ENCODE measurements at regions not wholly inside any gene's neighbourhood (a gene's known extent, or its start where the extent isn't known, plus 50 kb on each side); places are given as distances from the start of the nearest gene placed in this dataset.

GRCh38 chr2:196568506-196568905, 71.0 kb upstream of the CCDC150 start:
- TF ChIP-seq POLR2AphosphoS5 (IDR thresholded peaks at IDR 0.05) (no peak), EP300 (IDR thresholded peaks at IDR 0.05; ENCODE audit: low read depth) (no peak), POLR2A (IDR thresholded peaks at IDR 0.05) (no peak)
- TF ChIP-seq, protein P1, sequence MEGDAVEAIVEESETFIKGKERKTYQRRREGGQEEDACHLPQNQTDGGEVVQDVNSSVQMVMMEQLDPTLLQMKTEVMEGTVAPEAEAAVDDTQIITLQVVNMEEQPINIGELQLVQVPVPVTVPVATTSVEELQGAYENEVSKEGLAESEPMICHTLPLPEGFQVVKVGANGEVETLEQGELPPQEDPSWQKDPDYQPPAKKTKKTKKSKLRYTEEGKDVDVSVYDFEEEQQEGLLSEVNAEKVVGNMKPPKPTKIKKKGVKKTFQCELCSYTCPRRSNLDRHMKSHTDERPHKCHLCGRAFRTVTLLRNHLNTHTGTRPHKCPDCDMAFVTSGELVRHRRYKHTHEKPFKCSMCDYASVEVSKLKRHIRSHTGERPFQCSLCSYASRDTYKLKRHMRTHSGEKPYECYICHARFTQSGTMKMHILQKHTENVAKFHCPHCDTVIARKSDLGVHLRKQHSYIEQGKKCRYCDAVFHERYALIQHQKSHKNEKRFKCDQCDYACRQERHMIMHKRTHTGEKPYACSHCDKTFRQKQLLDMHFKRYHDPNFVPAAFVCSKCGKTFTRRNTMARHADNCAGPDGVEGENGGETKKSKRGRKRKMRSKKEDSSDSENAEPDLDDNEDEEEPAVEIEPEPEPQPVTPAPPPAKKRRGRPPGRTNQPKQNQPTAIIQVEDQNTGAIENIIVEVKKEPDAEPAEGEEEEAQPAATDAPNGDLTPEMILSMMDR (IDR thresholded peaks at IDR 0.05), result no peak
- in situ Hi-C loops (cut with MboI; ENCODE audit: low pct_ligation_motif_present in 1 of 4, low pct_unique_long_range_greater_than_20kb in 1 of 4, low sequenced_read_pairs in 3 of 4), result no loop called here

GRCh38 chr2:196584903-196585302, 54.6 kb upstream of the CCDC150 start:
- Histone ChIP-seq H3K9me3 (no peaks in the 10 kb centered on the region), H3K4me1 (no peaks in the 10 kb centered on the region), H3K27me3 (peaks cover 11% of the 10 kb centered on the region), H3K4me3 (no peak overlapping the region), H3K36me3 (no peaks in the 10 kb centered on the region), H3K27ac (no peak overlapping the region)
- WGBS, 2 donors (ENCODE audit: low coverage in 1 of 2), result 44 to 53% methylated on average over 1 of the region's 1 CpG
- DNase-seq, result no peak
- intact Hi-C loops (cut with DNase I; ENCODE audit: low total_unique reads), result no loop called here
- TF ChIP-seq, protein P1 (IDR thresholded peaks at IDR 0.05), result no peak
- TF ChIP-seq POLR2AphosphoS5 (IDR thresholded peaks at IDR 0.05), result no peak
- TF ChIP-seq EP300 (IDR thresholded peaks at IDR 0.05; ENCODE audit: low read depth), result no peak
- TF ChIP-seq POLR2A (IDR thresholded peaks at IDR 0.05), result no peak
- in situ Hi-C loops (cut with MboI; ENCODE audit: low pct_ligation_motif_present in 1 of 4, low pct_unique_long_range_greater_than_20kb in 1 of 4, low sequenced_read_pairs in 3 of 4), result no loop called here

More at GRCh38 chr2:196568506-196568905, 71.0 kb upstream of the CCDC150 start:
- Histone ChIP-seq H3K27me3 (no peaks in the 10 kb centered on the region), H3K36me3 (no peaks in the 10 kb centered on the region), H3K4me1 (no peaks in the 10 kb centered on the region), H3K9me3 (no peaks in the 10 kb centered on the region), H3K4me3 (no peak overlapping the region), H3K27ac (no peak overlapping the region)
- intact Hi-C loops (cut with DNase I; ENCODE audit: low total_unique reads), result no loop called here
- 83 to 96% methylated on average over 4 to 6 of the region's 6 CpGs for WGBS, 2 donors (ENCODE audit: low coverage in 1 of 2)
- no peak for DNase-seq

DNA sequence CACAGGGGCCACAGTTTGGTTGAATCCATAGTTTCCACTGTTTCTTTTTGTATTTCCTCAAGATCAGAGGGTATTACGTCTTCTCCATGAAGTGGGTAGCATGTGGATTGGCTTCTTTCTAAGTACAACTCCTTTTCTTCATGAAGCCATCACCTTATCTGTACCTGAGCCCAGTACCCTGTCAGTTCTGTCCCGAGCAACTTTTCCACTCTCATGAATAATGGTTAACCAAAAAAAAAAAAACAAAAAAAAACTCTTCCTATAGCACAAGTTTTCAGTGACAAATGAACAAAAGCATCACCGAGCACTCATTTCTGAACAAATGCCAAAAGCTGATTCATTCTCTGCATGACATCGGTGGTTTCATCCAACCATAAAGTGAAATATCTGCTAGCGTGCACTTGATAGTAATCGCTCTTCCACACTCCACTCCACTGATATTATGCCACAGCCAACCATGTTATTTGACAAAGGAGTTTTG, 53.0 kb upstream of the CCDC150 start:
- in situ Hi-C loops (cut with MboI; ENCODE audit: low pct_ligation_motif_present in 1 of 4, low pct_unique_long_range_greater_than_20kb in 1 of 4, low sequenced_read_pairs in 3 of 4), result no loop called here
- TF ChIP-seq EP300 (IDR thresholded peaks at IDR 0.05; ENCODE audit: low read depth) (no peak), POLR2A (IDR thresholded peaks at IDR 0.05) (no peak), POLR2AphosphoS5 (IDR thresholded peaks at IDR 0.05) (no peak)
- TF ChIP-seq, protein P1 (IDR thresholded peaks at IDR 0.05), result no peak
- DNase-seq, result no peak

DNA sequence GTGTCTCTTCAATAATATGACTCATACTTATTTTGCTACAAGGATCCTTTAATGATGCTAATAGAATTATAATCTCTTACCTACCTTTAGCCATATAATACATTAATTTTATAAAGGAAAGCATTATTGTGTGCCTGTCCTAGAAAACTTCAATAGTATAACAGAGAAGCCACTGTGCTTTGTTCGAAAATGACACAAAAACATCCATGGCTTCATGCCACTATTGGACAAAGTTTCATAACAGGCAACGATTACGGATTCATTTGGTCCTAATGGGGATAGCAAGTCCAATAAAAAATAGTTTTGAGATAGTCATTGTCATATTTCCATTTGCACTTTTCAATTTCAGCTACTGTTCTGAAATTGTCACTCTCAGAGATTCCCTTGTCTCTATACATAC, 52.5 kb upstream of the CCDC150 start:
- WGBS, 2 donors (ENCODE audit: low coverage in 1 of 2), result 72 to 80% methylated on average over 3 of the region's 3 CpGs
- peaks cover 33% of the 10 kb centered on the region for H3K27me3 ChIP-seq
- DNase-seq, result no peak
- H3K4me1 ChIP-seq, result peaks cover 0 to under 1% (median 0%) of the 10 kb centered on the region in 4 donors
- intact Hi-C loops (cut with DNase I; ENCODE audit: low total_unique reads), result no loop called here
- TF ChIP-seq EP300 (IDR thresholded peaks at IDR 0.05; ENCODE audit: low read depth) (no peak), POLR2AphosphoS5 (IDR thresholded peaks at IDR 0.05) (no peak), POLR2A (IDR thresholded peaks at IDR 0.05) (no peak)
- TF ChIP-seq, protein P1 (IDR thresholded peaks at IDR 0.05), result no peak
- no peaks in the 10 kb centered on the region for H3K9me3 ChIP-seq
- no peaks in the 10 kb centered on the region for H3K36me3 ChIP-seq
- in situ Hi-C loops (cut with MboI; ENCODE audit: low pct_ligation_motif_present in 1 of 4, low pct_unique_long_range_greater_than_20kb in 1 of 4, low sequenced_read_pairs in 3 of 4), result no loop called here
- no peak overlapping the region for H3K27ac ChIP-seq
- no peak overlapping the region for H3K4me3 ChIP-seq

More for the DNA sequence above, 53.0 kb upstream of the CCDC150 start:
- WGBS, 2 donors (ENCODE audit: low coverage in 1 of 2), result 41 to 44% methylated on average over 5 to 6 of the region's 6 CpGs
- no peak overlapping the region for H3K4me3 ChIP-seq
- peaks cover 28% of the 10 kb centered on the region for H3K27me3 ChIP-seq
- intact Hi-C loops (cut with DNase I; ENCODE audit: low total_unique reads), result no loop called here
- no peaks in the 10 kb centered on the region for H3K36me3 ChIP-seq
- H3K27ac ChIP-seq, result no peak overlapping the region
- H3K4me1 ChIP-seq, result no peaks in the 10 kb centered on the region
- no peaks in the 10 kb centered on the region for H3K9me3 ChIP-seq

Data from transverse colon (tissue), 4 donors.